ENCODE measurements at regions not wholly inside any gene's neighbourhood (a gene's known extent, or its start where the extent isn't known, plus 50 kb on each side); places are given as distances from the start of the nearest gene placed in this dataset.
A peak's percentile ranks its signal among the peaks of the same experiment; 100 is the strongest.

DNA sequence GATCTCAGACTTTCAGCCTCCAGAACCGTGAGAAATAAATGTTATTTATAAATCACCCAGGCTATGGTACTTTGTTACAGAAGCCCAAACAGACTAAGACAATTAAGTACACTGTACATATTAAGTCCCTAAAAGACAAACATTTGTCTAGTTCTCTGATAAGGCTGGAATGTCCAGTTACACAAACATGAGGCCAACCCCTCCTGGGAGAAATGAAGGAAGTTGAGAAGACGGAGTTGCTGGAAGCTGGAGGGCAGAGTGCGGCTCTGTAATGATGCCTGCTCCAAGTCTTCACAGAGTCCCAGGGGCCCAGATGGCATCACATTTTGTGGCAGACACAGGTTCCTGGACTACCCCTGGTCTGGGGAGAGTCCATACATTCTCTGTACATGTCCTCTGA, 79.2 kb upstream of the ST8SIA3 start:
- Mint-ChIP-seq H3K27me3 (ENCODE audit: low read depth) (peaks cover 18% of the 10 kb centered on the region), H3K36me3 (ENCODE audit: low read depth) (no peaks in the 10 kb centered on the region), H3K4me1 (peaks cover 24% of the 10 kb centered on the region), H3K27ac (ENCODE audit: unreplicated experiment) (no peak overlapping the region), H3K4me3 (no peak overlapping the region), H3K9me3 (no peaks in the 10 kb centered on the region)
- TF ChIP-seq, protein P1, sequence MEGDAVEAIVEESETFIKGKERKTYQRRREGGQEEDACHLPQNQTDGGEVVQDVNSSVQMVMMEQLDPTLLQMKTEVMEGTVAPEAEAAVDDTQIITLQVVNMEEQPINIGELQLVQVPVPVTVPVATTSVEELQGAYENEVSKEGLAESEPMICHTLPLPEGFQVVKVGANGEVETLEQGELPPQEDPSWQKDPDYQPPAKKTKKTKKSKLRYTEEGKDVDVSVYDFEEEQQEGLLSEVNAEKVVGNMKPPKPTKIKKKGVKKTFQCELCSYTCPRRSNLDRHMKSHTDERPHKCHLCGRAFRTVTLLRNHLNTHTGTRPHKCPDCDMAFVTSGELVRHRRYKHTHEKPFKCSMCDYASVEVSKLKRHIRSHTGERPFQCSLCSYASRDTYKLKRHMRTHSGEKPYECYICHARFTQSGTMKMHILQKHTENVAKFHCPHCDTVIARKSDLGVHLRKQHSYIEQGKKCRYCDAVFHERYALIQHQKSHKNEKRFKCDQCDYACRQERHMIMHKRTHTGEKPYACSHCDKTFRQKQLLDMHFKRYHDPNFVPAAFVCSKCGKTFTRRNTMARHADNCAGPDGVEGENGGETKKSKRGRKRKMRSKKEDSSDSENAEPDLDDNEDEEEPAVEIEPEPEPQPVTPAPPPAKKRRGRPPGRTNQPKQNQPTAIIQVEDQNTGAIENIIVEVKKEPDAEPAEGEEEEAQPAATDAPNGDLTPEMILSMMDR (conservative IDR thresholded peaks at IDR 0.05), result no peak
- DNase-seq (ENCODE audit: low read depth, low spot score), result no peak

DNA sequence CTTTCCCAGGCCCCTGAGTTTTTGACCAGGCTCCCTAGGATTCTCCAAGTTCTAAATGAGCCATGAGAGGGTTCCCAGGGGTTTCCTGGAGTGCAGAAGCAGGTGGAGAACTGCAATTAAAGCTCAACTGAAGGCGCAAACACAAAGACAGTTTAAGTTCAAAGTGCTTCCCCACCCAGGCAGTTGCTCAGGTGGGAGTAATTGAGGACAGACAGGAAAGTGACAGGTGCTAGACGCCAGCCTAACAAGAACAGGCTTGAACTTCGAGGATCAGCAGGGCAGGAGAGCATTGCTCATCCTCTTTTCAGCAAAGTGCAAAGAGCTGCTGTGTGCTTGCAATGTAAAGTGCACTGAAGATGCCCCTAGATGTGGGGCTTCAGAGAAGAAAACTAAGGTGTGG, 77.2 kb upstream of the ST8SIA3 start:
- Mint-ChIP-seq H3K4me3 (no peak overlapping the region), H3K4me1 (peaks cover 35% of the 10 kb centered on the region)
- TF ChIP-seq, protein P1 (conservative IDR thresholded peaks at IDR 0.05), result no peak

DNA sequence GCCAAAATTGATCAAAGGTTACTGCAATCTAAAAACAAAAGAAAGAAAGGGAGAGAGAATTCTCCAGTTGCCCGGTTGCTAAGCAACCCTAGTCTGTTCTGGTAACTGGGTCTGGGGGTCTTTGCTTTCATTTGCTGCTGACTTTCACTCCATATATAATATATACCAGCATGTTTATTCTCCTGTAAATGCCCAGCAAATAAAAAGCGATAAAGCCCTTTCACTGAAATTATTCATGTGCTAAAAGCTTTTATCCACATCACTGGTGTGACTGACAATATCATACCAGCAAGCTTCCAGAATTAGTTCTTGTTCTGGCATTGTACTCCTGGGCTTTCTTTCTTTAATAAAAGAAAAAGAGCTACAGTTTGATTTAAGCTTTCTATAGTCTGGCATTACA, 75.5 kb upstream of the ST8SIA3 start:
- H3K9me3 Mint-ChIP-seq, result no peaks in the 10 kb centered on the region
- DNase-seq (ENCODE audit: low read depth, low spot score), result no peak
- peak overlapping the region; percentile 47 for H3K4me3 Mint-ChIP-seq
- H3K36me3 Mint-ChIP-seq (ENCODE audit: low read depth), result no peaks in the 10 kb centered on the region
- TF ChIP-seq, protein P1 (conservative IDR thresholded peaks at IDR 0.05), result no peak
- H3K4me1 Mint-ChIP-seq, result peaks cover 35% of the 10 kb centered on the region
- no peak overlapping the region for H3K27ac Mint-ChIP-seq (ENCODE audit: unreplicated experiment)
- H3K27me3 Mint-ChIP-seq (ENCODE audit: low read depth), result peaks cover 15% of the 10 kb centered on the region

More for the DNA sequence above, 77.2 kb upstream of the ST8SIA3 start:
- no peak for DNase-seq (ENCODE audit: low read depth, low spot score)
- peaks cover 15% of the 10 kb centered on the region for H3K27me3 Mint-ChIP-seq (ENCODE audit: low read depth)
- H3K9me3 Mint-ChIP-seq, result no peaks in the 10 kb centered on the region
- H3K27ac Mint-ChIP-seq (ENCODE audit: unreplicated experiment), result no peak overlapping the region
- H3K36me3 Mint-ChIP-seq (ENCODE audit: low read depth), result no peaks in the 10 kb centered on the region

DNA sequence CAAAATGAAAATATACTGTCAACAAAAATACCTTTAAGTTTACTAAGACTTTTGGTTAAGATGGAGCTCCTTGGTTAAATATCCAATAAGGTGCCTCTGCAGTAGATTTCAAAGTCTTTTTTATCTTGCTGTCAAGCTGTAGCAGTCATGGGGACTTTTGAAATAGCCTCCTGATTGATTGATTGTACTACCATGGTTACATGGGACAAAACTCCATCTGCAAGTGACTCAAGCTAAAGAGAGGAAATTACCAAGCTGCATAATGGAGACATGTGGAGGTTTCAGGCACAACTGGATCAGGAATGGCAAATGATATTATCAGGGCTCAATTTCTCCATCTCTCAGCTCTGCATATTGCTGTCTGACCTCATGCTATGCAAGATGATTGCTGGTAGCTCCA, 73.4 kb upstream of the ST8SIA3 start:
- no peak overlapping the region for H3K4me3 Mint-ChIP-seq
- H3K27me3 Mint-ChIP-seq (ENCODE audit: low read depth), result peaks cover 16% of the 10 kb centered on the region
- no peaks in the 10 kb centered on the region for H3K9me3 Mint-ChIP-seq
- no peak overlapping the region for H3K27ac Mint-ChIP-seq (ENCODE audit: unreplicated experiment)
- TF ChIP-seq, protein P1 (conservative IDR thresholded peaks at IDR 0.05), result no peak
- no peaks in the 10 kb centered on the region for H3K36me3 Mint-ChIP-seq (ENCODE audit: low read depth)
- DNase-seq (ENCODE audit: low read depth, low spot score), result no peak
- peaks cover 35% of the 10 kb centered on the region for H3K4me1 Mint-ChIP-seq

DNA sequence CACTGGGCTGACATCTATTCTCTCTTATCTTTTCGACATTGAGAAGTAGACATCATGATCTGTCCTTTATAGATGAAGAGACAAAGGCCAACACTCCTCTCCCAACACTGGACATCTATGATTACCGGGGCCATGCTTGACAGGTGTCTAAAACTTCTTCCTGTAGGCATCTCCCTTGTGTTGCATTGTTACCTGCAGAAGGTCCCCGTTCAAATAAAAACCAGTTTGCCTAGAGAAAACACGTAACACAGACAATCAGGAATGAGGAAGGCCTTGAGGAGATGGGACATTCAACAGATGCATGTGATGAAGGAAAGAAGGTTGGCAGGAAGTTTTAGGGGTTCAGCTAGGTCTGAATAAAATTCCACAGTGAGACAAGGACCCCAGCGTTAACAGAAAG, 70.8 kb upstream of the ST8SIA3 start:
- Mint-ChIP-seq H3K4me3 (no peak overlapping the region), H3K27me3 (ENCODE audit: low read depth) (peaks cover 13% of the 10 kb centered on the region), H3K9me3 (no peaks in the 10 kb centered on the region), H3K36me3 (ENCODE audit: low read depth) (no peaks in the 10 kb centered on the region), H3K27ac (ENCODE audit: unreplicated experiment) (no peak overlapping the region), H3K4me1 (peaks cover 28% of the 10 kb centered on the region)
- TF ChIP-seq, protein P1 (conservative IDR thresholded peaks at IDR 0.05), result no peak
- DNase-seq (ENCODE audit: low read depth, low spot score), result no peak

DNA sequence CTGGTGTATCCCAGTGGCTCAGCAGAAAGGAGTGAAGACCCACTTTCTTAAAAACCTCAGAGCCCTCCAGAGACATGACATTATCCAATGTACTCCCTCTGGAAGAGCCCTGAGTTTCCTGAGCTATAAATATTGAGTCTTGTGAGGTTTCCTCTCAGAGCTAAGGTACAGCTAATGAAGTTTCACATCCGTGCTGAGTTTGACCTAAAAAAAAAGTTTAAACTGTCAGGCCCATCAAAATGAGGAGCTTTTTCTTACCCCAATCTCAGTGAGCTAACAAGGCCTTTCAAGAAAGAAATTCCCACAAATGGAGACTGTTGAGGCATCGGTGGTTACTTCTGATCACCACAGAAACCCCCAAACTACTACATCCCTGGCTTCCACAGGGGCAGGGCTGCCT, 65.4 kb upstream of the ST8SIA3 start:
- Mint-ChIP-seq H3K27me3 (ENCODE audit: low read depth) (peaks cover 14% of the 10 kb centered on the region), H3K4me3 (no peak overlapping the region), H3K4me1 (no peaks in the 10 kb centered on the region), H3K36me3 (ENCODE audit: low read depth) (peaks cover 3% of the 10 kb centered on the region), H3K27ac (ENCODE audit: unreplicated experiment) (no peak overlapping the region), H3K9me3 (peaks cover 3% of the 10 kb centered on the region)
- TF ChIP-seq, protein P1 (conservative IDR thresholded peaks at IDR 0.05), result no peak
- no peak for DNase-seq (ENCODE audit: low read depth, low spot score)
